Fibroblast of gingiva (primary cell): ENCODE measurements at regions not wholly inside any gene's neighbourhood (a gene's known extent, or its start where the extent isn't known, plus 50 kb on each side); places are given as distances from the start of the nearest gene placed in this dataset.
"Not testable (repeated sequence)": the region's sequence is repeated elsewhere in the genome, so short reads cannot be mapped to it uniquely, and the experiment has no call there.

Source experiments
- DNase-seq: peaks from one replicate; pipeline ENCODE4 v3.0.0-alpha.2; 2011; ENCODE audit warnings: low read depth

GRCh38 chr5:108696951-108697715 lies 50.6 kb upstream of the FER start:
- no peak for DNase-seq

- no peak for DNase-seq
These were observed 51.3 kb upstream of the FER start for GRCh38 chr5:108696407-108696806.

- DNase-seq: no peak
These were observed 59.2 kb upstream of the FER start for GRCh38 chr5:108688485-108688884.

- DNase-seq: peak; percentile 10
These were observed 60.0 kb upstream of the FER start for GRCh38 chr5:108687595-108688200.

- DNase-seq: no peak
These were observed 61.0 kb upstream of the FER start for GRCh38 chr5:108686676-108687075.

- DNase-seq: not testable (repeated sequence)
These were observed 62.1 kb upstream of the FER start for GRCh38 chr5:108685448-108686216.

- peak; percentile 70 for DNase-seq
These were observed 66.4 kb upstream of the FER start for GRCh38 chr5:108681079-108681921.

GRCh38 chr5:108678091-108678490 lies 69.6 kb upstream of the FER start:
- DNase-seq: no peak

- no peak for DNase-seq
These were observed 72.0 kb upstream of the FER start for GRCh38 chr5:108675736-108676135.

GRCh38 chr5:108672639-108673038 lies 75.1 kb upstream of the FER start:
- no peak for DNase-seq

GRCh38 chr5:108670591-108671289 lies 77.0 kb upstream of the FER start:
- DNase-seq: no peak

GRCh38 chr5:108669462-108669861 lies 78.2 kb upstream of the FER start:
- DNase-seq: no peak

GRCh38 chr5:108661590-108662219 lies 86.0 kb upstream of the FER start:
- DNase-seq: peak; percentile 41

GRCh38 chr5:108661024-108661423 lies 86.7 kb upstream of the FER start:
- DNase-seq: no peak

- DNase-seq: no peak
These were observed 87.4 kb upstream of the FER start for GRCh38 chr5:108660291-108660690.

GRCh38 chr5:108659531-108659930 lies 88.2 kb upstream of the FER start:
- no peak for DNase-seq

GRCh38 chr5:108655750-108656450 lies 91.8 kb upstream of the FER start:
- peak; percentile 59 for DNase-seq

GRCh38 chr5:108654051-108654450 lies 93.6 kb upstream of the FER start:
- no peak for DNase-seq

GRCh38 chr5:108653201-108653600 lies 94.5 kb upstream of the FER start:
- DNase-seq: no peak

GRCh38 chr5:108650997-108651396 lies 96.7 kb upstream of the FER start:
- peak; percentile 43 for DNase-seq
